ENCODE measurements at regions not wholly inside any gene's neighbourhood (a gene's known extent, or its start where the extent isn't known, plus 50 kb on each side); places are given as distances from the start of the nearest gene placed in this dataset.
"Not testable (repeated sequence)": the region's sequence is repeated elsewhere in the genome, so short reads cannot be mapped to it uniquely, and the experiment has no call there.

DNA sequence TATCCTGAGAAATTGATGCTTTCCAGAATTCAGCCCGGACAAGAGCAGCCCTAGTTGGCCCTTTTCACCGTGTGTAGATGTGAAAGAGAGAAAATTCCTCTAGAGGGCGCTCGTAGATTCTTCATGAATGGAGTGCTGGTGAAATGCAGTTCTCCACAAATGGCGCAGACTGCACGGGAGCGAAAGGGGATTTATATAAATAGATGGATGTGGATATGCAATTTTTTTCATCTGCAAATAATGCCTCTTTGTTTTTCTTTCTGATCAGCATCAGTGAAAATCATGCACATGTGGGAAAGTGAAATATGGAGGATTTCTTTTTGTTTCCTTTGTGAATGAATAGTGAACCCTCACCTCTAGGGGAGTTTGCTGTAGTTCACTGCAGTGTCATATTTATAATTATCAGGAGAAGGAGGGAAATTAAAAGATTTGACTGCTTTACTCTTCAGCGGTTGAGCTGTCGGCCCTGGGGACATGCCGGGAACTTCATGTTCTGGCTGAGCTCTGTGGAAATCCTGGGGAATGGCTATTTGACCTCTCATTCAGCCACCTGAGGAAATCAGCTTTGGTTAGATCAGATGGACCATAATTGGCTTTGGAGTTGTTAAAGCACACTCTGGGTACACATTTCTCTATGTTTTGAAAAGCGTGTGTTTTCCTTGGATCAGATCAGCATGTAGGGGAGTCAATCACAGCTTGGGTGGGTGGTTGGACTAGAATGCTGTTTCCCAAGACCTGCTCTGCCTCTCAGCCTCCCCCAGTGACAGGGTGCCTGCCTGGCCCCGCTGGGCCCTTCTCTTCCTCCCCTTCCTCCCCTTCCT is 115.0 kb upstream of the SHISA3 start (continued):
- TF ChIP-seq CEBPB (IDR thresholded peaks at IDR 0.05; ENCODE audit: low read depth, low read length): no peak

- Histone ChIP-seq H3K4ac (ENCODE audit: low read depth, low read length) (no peak overlapping the region), H2AK5ac (ENCODE audit: low read depth, low read length) (no peak overlapping the region), H3K36me3 (ENCODE audit: control insufficient read depth, insufficient read depth, low read length) (no peaks in the 10 kb centered on the region), H3K9me1 (ENCODE audit: insufficient read depth, low read length) (no peaks in the 10 kb centered on the region), H3K23ac (ENCODE audit: low read depth, low read length) (no peak overlapping the region), H3K4me2 (ENCODE audit: low read depth, low read length) (no peak overlapping the region), H2BK15ac (ENCODE audit: low read depth, low read length) (no peak overlapping the region), H3K27ac (ENCODE audit: insufficient read depth, low read length) (no peak overlapping the region), H4K8ac (ENCODE audit: low read depth in 2 of 2, low read length in 2 of 2) (no peak overlapping the region), H3K9me3 (ENCODE audit: control insufficient read depth, insufficient read depth, low read length) (no peaks in the 10 kb centered on the region), H2BK120ac (ENCODE audit: low read depth, low read length) (no peak overlapping the region), H3K56ac (ENCODE audit: extremely low read depth, insufficient read depth, low read length) (no peak overlapping the region), H2BK20ac (ENCODE audit: low read depth, low read length) (no peak overlapping the region), H4K91ac (ENCODE audit: insufficient read depth, low read depth, low read length) (no peak overlapping the region), H4K20me1 (ENCODE audit: insufficient read depth, low read length) (no peaks in the 10 kb centered on the region), H3K27me3 (ENCODE audit: control insufficient read depth, insufficient read depth, low read length) (no peaks in the 10 kb centered on the region), H2AK9ac (replicated peaks; ENCODE audit: low read depth, low read length, poor library complexity) (no peak overlapping the region), H2AFZ (replicated peaks; ENCODE audit: low read length, poor library complexity) (no peak overlapping the region), H3K18ac (ENCODE audit: low read depth, low read length) (no peak overlapping the region), H3K9ac (ENCODE audit: low read depth, low read length) (no peak overlapping the region), H3K4me1 (ENCODE audit: control insufficient read depth, insufficient read depth, low read length) (no peaks in the 10 kb centered on the region; the same call in 1 of the 2 replicates), H3K14ac (replicated peaks; ENCODE audit: low read depth, low read length) (no peak overlapping the region), H4K5ac (ENCODE audit: low read depth, low read length) (no peak overlapping the region), H3K79me1 (ENCODE audit: low read depth in 1 of 2, low read length in 2 of 2) (no peaks in the 10 kb centered on the region), H2BK5ac (ENCODE audit: low read depth, low read length, poor library complexity, severe bottlenecking) (no peak overlapping the region), H3K4me3 (ENCODE audit: insufficient read depth, low read depth, low read length) (no peak overlapping the region)
- TF ChIP-seq BHLHE40 (IDR thresholded peaks at IDR 0.05; ENCODE audit: low read depth, low read length) (no peak), USF2 (IDR thresholded peaks at IDR 0.05; ENCODE audit: low read depth, low read length) (no peak), POLR2A (IDR thresholded peaks at IDR 0.05; ENCODE audit: low read depth, low read length) (no peak), RAD21 (IDR thresholded peaks at IDR 0.05; ENCODE audit: low read length) (no peak)
- no TSS peak for BruUV-seq (replicated peaks)
- in situ Hi-C loops (cut with MboI; ENCODE audit: low sequenced_read_pairs): loop anchor here (5.0 kb wide), 1 partner anchor 233 kb away; no protein-coding TSS in a partner anchor
- ATAC-seq (ENCODE audit: low read depth) (no peak), DNase-seq (no peak)
- dilution Hi-C loops (cut with HindIII; ENCODE audit: low sequenced_read_pairs, unreplicated experiment): no loop called here
- WGBS, 2 experiments (ENCODE audit: extremely low coverage in 2 of 2, insufficient read length in 1 of 2): 78% methylated on average over 1 of the region's 5 CpGs; no CpG with 5 or more reads in 1 of the 2 experiments
- CTCF ChIA-PET: no interaction called here
- POLR2A ChIA-PET (ENCODE audit: unreplicated experiment): no interaction called here
- intact Hi-C loops (cut with micrococcal nuclease): loop anchor here (10.0 kb wide), 1 partner anchor 589 kb away; no protein-coding TSS in a partner anchor
Measured at GRCh38 chr4:42284030-42284429, 113.3 kb upstream of the SHISA3 start.

GRCh38 chr4:42288876-42289275 is 108.4 kb upstream of the SHISA3 start:
- 70% methylated on average over 2 of the region's 5 CpGs; no CpG with 5 or more reads in 1 of the 2 experiments for WGBS, 2 experiments (ENCODE audit: extremely low coverage in 2 of 2, insufficient read length in 1 of 2)

More at GRCh38 chr4:42288876-42289275, 108.4 kb upstream of the SHISA3 start:
- H2AK5ac ChIP-seq (ENCODE audit: low read depth, low read length); CTCF ChIA-PET; H2AFZ ChIP-seq (replicated peaks; ENCODE audit: low read length, poor library complexity); H3K4me1 ChIP-seq (ENCODE audit: control insufficient read depth, insufficient read depth, low read length); H2BK5ac ChIP-seq (ENCODE audit: low read depth, low read length, poor library complexity, severe bottlenecking); H3K4ac ChIP-seq (ENCODE audit: low read depth, low read length); in situ Hi-C loops (cut with MboI; ENCODE audit: low sequenced_read_pairs); H3K4me3 ChIP-seq (ENCODE audit: insufficient read depth, low read depth, low read length); H3K18ac ChIP-seq (ENCODE audit: low read depth, low read length); H3K4me2 ChIP-seq (ENCODE audit: low read depth, low read length); H3K9me3 ChIP-seq (ENCODE audit: control insufficient read depth, insufficient read depth, low read length); H3K9ac ChIP-seq (ENCODE audit: low read depth, low read length); DNase-seq; H4K20me1 ChIP-seq (ENCODE audit: insufficient read depth, low read length); H2BK20ac ChIP-seq (ENCODE audit: low read depth, low read length); H3K36me3 ChIP-seq (ENCODE audit: control insufficient read depth, insufficient read depth, low read length); H2AK9ac ChIP-seq (replicated peaks; ENCODE audit: low read depth, low read length, poor library complexity); dilution Hi-C loops (cut with HindIII; ENCODE audit: low sequenced_read_pairs, unreplicated experiment); ATAC-seq (ENCODE audit: low read depth); H3K23ac ChIP-seq (ENCODE audit: low read depth, low read length); H4K8ac ChIP-seq (ENCODE audit: low read depth in 2 of 2, low read length in 2 of 2); H3K56ac ChIP-seq (ENCODE audit: extremely low read depth, insufficient read depth, low read length); H3K14ac ChIP-seq (replicated peaks; ENCODE audit: low read depth, low read length); H2BK120ac ChIP-seq (ENCODE audit: low read depth, low read length); POLR2A ChIA-PET (ENCODE audit: unreplicated experiment); H3K9me1 ChIP-seq (ENCODE audit: insufficient read depth, low read length); H3K27ac ChIP-seq (ENCODE audit: insufficient read depth, low read length); H3K27me3 ChIP-seq (ENCODE audit: control insufficient read depth, insufficient read depth, low read length); H4K5ac ChIP-seq (ENCODE audit: low read depth, low read length); H2BK15ac ChIP-seq (ENCODE audit: low read depth, low read length); BruUV-seq (replicated peaks); H4K91ac ChIP-seq (ENCODE audit: insufficient read depth, low read depth, low read length); H3K79me1 ChIP-seq (ENCODE audit: low read depth in 1 of 2, low read length in 2 of 2): not testable (repeated sequence)
- intact Hi-C loops (cut with micrococcal nuclease): loop anchor here (10.0 kb wide), 1 partner anchor 594 kb away; no protein-coding TSS in a partner anchor

Data from IMR-90 (cell line).